Fibroblast of lung (primary cell): ENCODE measurements at regions not wholly inside any gene's neighbourhood (a gene's known extent, or its start where the extent isn't known, plus 50 kb on each side); places are given as distances from the start of the nearest gene placed in this dataset.

Experiments
- DNase-seq, 2 donors: peaks; one replicate each; pipeline versions ENCODE4 v3.0.0 to v3.0.0-alpha.2; 2010; ENCODE audit warnings: low read depth in 2 of 2
- H2AFZ ChIP-seq: 2 replicates; pipeline ENCODE4 v1.5.1; 2012; ENCODE audit warnings: low read length, control low read depth, inconsistent platforms
- H3K27ac ChIP-seq: 2 replicates; pipeline ENCODE4 v1.5.1; 2011; ENCODE audit warnings: low read length, control low read depth; ENCODE audit not compliant: insufficient read depth
- H3K27me3 ChIP-seq: 2 replicates; pipeline ENCODE4 v1.5.1; 2011; ENCODE audit warnings: mild to moderate bottlenecking, low read length; ENCODE audit not compliant: control insufficient read depth, insufficient read depth
- H3K36me3 ChIP-seq: 2 replicates; pipeline ENCODE4 v1.5.1; 2011; ENCODE audit warnings: low read length; ENCODE audit not compliant: control insufficient read depth, insufficient read depth
- H3K4me1 ChIP-seq: 2 replicates; pipeline ENCODE4 v1.5.1; 2011; ENCODE audit warnings: low read length; ENCODE audit not compliant: control insufficient read depth, insufficient read depth; ENCODE audit errors: extremely low read depth
- H3K4me2 ChIP-seq: 2 replicates; pipeline ENCODE4 v1.5.1; 2011; ENCODE audit warnings: low read length, control low read depth; ENCODE audit not compliant: insufficient read depth; ENCODE audit errors: extremely low read depth
- H3K4me3 ChIP-seq, 4 experiments: fragments of 200-600 bp in 1 of 4; sonication (generic) in 1 of 4; replicated peaks in 1 of 4; 2 replicates each; pipeline ENCODE4 v1.5.1; 2011 to 2016; ENCODE audit warnings: low read length in 4 of 4, low read depth in 3 of 4, mild to moderate bottlenecking in 3 of 4, control low read depth in 2 of 4, inconsistent platforms in 1 of 4, mixed read lengths in 1 of 4; ENCODE audit not compliant: insufficient read depth in 1 of 4; ENCODE audit errors: control extremely low read depth in 1 of 4
- H3K79me2 ChIP-seq: 2 replicates; pipeline ENCODE4 v1.5.1; 2012; ENCODE audit warnings: mild to moderate bottlenecking, low read length, inconsistent platforms; ENCODE audit not compliant: control insufficient read depth, insufficient read depth
- H3K9ac ChIP-seq: 2 replicates; pipeline ENCODE4 v1.5.1; 2011; ENCODE audit warnings: mild to moderate bottlenecking, low read length, control low read depth; ENCODE audit not compliant: insufficient read depth
- H3K9me3 ChIP-seq: 2 replicates; pipeline ENCODE4 v1.5.1; 2012; ENCODE audit warnings: low read depth, low read length; ENCODE audit not compliant: control insufficient read depth, insufficient read depth
- H4K20me1 ChIP-seq: 2 replicates; pipeline ENCODE4 v1.5.1; 2011; ENCODE audit warnings: low read length; ENCODE audit not compliant: control insufficient read depth, insufficient read depth; ENCODE audit errors: extremely low read depth
- EZH2 ChIP-seq: IDR thresholded peaks from 2 replicates; pipeline ENCODE4 v1.5.1; 2012; ENCODE audit warnings: low read length, control low read depth, mild to moderate bottlenecking; ENCODE audit errors: missing control alignments
- TF ChIP-seq, protein P1 (sequence below), 2 donors: IDR thresholded peaks in 1 of 2; conservative IDR thresholded peaks in 1 of 2; 1 replicate in 1 of 2; 2 replicates in 1 of 2; pipeline ENCODE4 v1.5.1; 2011 to 2012; ENCODE audit warnings: low read length in 2 of 2, control low read depth in 1 of 2, inconsistent platforms in 1 of 2, low read depth in 1 of 2, mild to moderate bottlenecking in 1 of 2

- no peak overlapping the region for H2AFZ ChIP-seq
- TF ChIP-seq, protein P1, sequence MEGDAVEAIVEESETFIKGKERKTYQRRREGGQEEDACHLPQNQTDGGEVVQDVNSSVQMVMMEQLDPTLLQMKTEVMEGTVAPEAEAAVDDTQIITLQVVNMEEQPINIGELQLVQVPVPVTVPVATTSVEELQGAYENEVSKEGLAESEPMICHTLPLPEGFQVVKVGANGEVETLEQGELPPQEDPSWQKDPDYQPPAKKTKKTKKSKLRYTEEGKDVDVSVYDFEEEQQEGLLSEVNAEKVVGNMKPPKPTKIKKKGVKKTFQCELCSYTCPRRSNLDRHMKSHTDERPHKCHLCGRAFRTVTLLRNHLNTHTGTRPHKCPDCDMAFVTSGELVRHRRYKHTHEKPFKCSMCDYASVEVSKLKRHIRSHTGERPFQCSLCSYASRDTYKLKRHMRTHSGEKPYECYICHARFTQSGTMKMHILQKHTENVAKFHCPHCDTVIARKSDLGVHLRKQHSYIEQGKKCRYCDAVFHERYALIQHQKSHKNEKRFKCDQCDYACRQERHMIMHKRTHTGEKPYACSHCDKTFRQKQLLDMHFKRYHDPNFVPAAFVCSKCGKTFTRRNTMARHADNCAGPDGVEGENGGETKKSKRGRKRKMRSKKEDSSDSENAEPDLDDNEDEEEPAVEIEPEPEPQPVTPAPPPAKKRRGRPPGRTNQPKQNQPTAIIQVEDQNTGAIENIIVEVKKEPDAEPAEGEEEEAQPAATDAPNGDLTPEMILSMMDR (conservative IDR thresholded peaks at IDR 0.05 in 1 of 2, IDR thresholded peaks at IDR 0.05 in 1 of 2; ENCODE audit: low read depth in 1 of 2, low read length in 2 of 2): no peak
- no peak for TF ChIP-seq EZH2
Measured at GRCh38 chr18:3333721-3334386, 71.9 kb downstream of the MYL12B start.

DNA sequence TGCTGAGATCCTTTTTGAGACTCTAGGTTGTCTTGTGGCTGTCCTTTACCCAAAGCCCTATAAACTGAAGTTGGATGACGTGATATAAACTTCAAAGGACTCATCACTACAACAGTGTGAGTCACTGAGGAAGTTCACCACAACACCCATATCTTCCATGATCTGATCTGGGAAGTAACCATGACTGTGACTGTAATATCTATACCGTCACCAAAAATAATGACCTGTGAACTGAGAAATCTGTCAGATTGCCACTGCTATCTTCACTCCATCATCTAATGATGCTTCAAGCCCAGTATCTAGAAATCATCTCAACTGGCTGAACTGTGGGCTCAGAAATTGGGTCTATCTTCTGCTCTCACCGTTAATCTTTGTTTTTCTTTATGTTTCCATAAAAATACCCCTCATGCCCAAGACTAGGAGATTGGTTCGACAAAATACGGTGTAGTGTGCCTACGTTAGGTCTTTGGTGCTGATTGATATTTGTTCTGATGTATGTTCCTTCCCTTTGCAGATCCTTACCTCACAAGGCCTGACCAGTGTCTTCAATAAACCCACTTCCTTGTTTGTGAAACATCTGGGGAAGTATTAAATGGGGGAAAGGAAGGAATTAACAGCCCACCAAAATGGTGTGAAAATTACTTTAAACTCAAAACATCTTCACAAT lies 78.2 kb downstream of the MYL12B start:
- no peak overlapping the region for H3K9ac ChIP-seq
- H3K4me2 ChIP-seq: no peak overlapping the region
- no peak overlapping the region for H3K27ac ChIP-seq
- peak; percentile 9 to 57 for DNase-seq
- no peak overlapping the region for H3K4me3 ChIP-seq
- H2AFZ ChIP-seq: no peak overlapping the region
- no peaks in the 10 kb centered on the region for H3K27me3 ChIP-seq
- no peaks in the 10 kb centered on the region for H4K20me1 ChIP-seq
- no peak for TF ChIP-seq EZH2
- TF ChIP-seq, protein P1 (conservative IDR thresholded peaks at IDR 0.05 in 1 of 2, IDR thresholded peaks at IDR 0.05 in 1 of 2; ENCODE audit: low read depth in 1 of 2, low read length in 2 of 2): no peak
- H3K9me3 ChIP-seq: no peaks in the 10 kb centered on the region
- H3K4me1 ChIP-seq: no peaks in the 10 kb centered on the region
- H3K36me3 ChIP-seq: no peaks in the 10 kb centered on the region
- H3K79me2 ChIP-seq: no peaks in the 10 kb centered on the region

More at GRCh38 chr18:3333721-3334386, 71.9 kb downstream of the MYL12B start:
- H3K36me3 ChIP-seq: no peaks in the 10 kb centered on the region
- H3K9ac ChIP-seq: no peak overlapping the region
- H4K20me1 ChIP-seq: no peaks in the 10 kb centered on the region
- DNase-seq: no peak
- no peaks in the 10 kb centered on the region for H3K9me3 ChIP-seq
- H3K79me2 ChIP-seq: no peaks in the 10 kb centered on the region
- no peak overlapping the region for H3K4me2 ChIP-seq
- no peak overlapping the region for H3K27ac ChIP-seq
- H3K4me1 ChIP-seq: no peaks in the 10 kb centered on the region
- no peak overlapping the region for H3K4me3 ChIP-seq
- H3K27me3 ChIP-seq: no peaks in the 10 kb centered on the region

DNA sequence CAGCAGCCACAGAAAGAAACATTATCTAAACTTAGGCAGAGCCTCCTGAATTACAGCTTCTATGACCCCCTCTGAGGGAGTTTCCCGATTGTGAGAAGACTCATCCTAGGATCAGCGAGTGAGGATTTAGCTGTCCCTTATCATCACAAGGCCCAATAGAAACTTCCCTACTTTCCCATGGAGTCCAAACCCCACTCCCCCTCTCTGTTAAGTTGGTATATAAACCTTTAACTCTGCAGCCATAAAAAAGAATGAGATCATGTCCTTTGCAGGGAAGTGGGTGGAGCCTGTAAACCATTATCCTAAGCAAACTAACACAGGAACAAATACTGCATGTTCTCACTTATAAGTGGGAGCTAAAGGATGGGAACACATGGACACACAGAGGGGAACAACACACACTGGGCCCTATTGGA lies 78.8 kb downstream of the MYL12B start:
- no peak overlapping the region for H3K27ac ChIP-seq
- H2AFZ ChIP-seq: no peak overlapping the region
- TF ChIP-seq, protein P1 (conservative IDR thresholded peaks at IDR 0.05 in 1 of 2, IDR thresholded peaks at IDR 0.05 in 1 of 2; ENCODE audit: low read depth in 1 of 2, low read length in 2 of 2): no peak
- TF ChIP-seq EZH2: no peak

More for the DNA sequence above, 78.8 kb downstream of the MYL12B start:
- Histone ChIP-seq H3K79me2 (no peaks in the 10 kb centered on the region), H3K4me1 (no peaks in the 10 kb centered on the region), H3K9me3 (no peaks in the 10 kb centered on the region), H3K4me2 (no peak overlapping the region), H3K4me3 (no peak overlapping the region), H3K27me3 (no peaks in the 10 kb centered on the region), H4K20me1 (no peaks in the 10 kb centered on the region), H3K9ac (no peak overlapping the region), H3K36me3 (no peaks in the 10 kb centered on the region)
- DNase-seq: peak in 1 of 2 donors; percentile 30
